ENCODE measurements at regions not wholly inside any gene's neighbourhood (a gene's known extent, or its start where the extent isn't known, plus 50 kb on each side); places are given as distances from the start of the nearest gene placed in this dataset.

DNA sequence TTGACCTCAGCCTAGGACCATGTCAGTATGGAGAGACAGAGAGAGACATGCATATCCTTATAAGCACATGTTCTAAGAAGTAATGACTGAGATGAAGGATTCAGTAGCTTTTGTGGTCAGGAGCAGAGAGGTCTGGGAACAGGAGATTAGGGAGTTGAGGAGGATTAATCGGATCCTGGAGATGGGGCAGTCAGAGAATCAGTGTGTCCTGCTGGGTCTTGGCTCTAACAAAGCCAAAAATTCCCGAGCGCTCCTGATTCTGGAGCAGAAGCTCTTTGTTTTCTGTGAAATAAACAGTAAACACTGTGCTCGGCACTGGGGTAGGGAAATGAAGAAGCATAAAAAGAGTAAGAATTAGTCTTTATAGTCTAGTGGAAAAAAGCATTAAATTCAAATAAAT lies 520.0 kb upstream of the CLINT1 start:
- DNase-seq (no peak), ATAC-seq (no peak)
- Histone ChIP-seq H3K4me1 (ENCODE audit: control insufficient read depth, insufficient read depth, low read length) (no peaks in the 10 kb centered on the region), H3K27me3 (ENCODE audit: control insufficient read depth, insufficient read depth) (no peaks in the 10 kb centered on the region), H3K4me3 (ENCODE audit: low read length) (no peak overlapping the region), H3K27ac (ENCODE audit: low read length) (no peak overlapping the region), H3K9me3 (ENCODE audit: control insufficient read depth, low read length) (no peaks in the 10 kb centered on the region)
- intact Hi-C loops (cut with DNase I), result no loop called here
- 79% methylated on average over 4 of the region's 4 CpGs for WGBS

DNA sequence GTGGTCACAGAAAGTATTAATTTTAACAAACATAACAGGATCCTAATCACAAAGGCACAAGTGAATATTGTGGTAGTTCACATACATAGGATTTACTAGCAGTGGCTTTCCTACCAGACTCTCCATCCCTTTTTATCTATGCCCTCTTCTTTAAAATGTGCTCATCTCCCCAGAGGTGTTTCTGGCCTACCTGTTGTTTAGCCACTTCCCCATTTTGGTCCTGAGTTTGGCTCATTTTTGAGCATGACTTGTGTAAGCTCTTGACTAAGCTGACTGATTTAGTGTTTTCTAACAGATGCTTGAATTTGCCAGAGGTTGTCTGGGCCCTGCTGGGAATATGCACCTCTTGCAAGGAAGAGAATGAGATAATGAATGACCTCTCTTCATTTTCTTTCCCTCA lies 517.7 kb upstream of the CLINT1 start:
- Histone ChIP-seq H3K27ac (ENCODE audit: low read length) (no peak overlapping the region), H3K4me3 (ENCODE audit: low read length) (no peak overlapping the region), H3K27me3 (ENCODE audit: control insufficient read depth, insufficient read depth) (no peaks in the 10 kb centered on the region), H3K9me3 (ENCODE audit: control insufficient read depth, low read length) (no peaks in the 10 kb centered on the region), H3K4me1 (ENCODE audit: control insufficient read depth, insufficient read depth, low read length) (no peaks in the 10 kb centered on the region)
- DNase-seq, result no peak
- ATAC-seq, result no peak
- intact Hi-C loops (cut with DNase I), result no loop called here

DNA sequence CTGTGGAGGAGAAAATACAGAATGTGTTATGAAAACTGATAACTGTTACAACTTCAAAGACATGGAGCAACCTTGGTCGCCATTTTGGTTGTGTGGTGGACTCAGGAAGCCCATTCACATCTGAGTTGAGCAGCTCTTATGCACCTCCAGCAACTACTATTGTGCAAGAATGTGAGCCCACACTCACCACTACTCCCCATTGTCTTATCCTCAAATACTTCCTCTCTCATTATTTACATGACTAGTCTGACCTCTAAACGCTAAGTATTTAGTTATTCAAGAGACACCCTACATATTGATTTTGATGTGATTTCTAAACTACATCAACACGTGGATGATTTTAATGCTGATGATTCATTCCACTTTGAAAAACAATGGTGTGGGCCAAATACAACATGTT lies 516.6 kb upstream of the CLINT1 start:
- no peak for ATAC-seq

DNA sequence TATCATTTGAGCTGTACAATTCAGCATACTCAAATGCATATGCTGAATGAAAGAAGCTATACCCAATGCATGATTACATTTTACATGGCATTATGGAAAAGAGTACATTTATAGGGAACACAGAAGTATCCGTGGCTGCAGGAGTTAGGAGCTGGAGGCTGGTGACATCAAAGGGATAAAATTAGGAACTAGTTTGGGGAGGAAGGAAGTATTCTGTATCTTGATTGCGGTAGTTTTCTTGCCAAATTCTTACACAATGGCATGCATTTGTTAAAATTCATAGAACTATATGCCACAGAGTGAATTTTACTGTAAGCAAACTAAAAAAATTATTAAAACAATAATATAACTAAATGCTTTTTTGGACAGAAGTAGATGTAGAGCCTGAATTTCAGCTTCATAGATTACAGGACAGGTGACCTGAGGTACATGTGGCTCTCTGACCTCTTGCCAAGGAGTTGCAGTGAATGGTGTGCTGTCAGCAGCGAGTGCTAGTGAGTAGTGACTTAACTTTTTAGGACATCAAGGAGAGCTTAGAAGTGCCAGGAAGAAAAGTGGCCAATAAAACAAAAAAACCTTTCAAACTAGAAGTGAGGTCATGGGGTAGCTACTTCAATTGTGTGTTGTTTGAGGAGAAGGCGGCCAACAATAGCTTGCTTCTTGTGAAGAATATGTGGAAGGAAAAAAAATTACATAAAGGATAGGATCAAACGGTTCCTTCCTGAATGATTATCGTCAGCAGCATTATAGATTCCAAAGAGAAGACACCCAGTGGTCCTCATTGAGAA lies 514.9 kb upstream of the CLINT1 start:
- no peak overlapping the region for H3K27ac ChIP-seq (ENCODE audit: low read length)
- no peaks in the 10 kb centered on the region for H3K9me3 ChIP-seq (ENCODE audit: control insufficient read depth, low read length)
- H3K4me1 ChIP-seq (ENCODE audit: control insufficient read depth, insufficient read depth, low read length), result no peaks in the 10 kb centered on the region
- ATAC-seq (no peak), DNase-seq (no peak)
- H3K4me3 ChIP-seq (ENCODE audit: low read length), result no peak overlapping the region
- intact Hi-C loops (cut with DNase I), result no loop called here
- H3K27me3 ChIP-seq (ENCODE audit: control insufficient read depth, insufficient read depth), result no peaks in the 10 kb centered on the region
- 54% methylated on average over 6 of the region's 6 CpGs for WGBS

More for the DNA sequence above, 516.6 kb upstream of the CLINT1 start:
- intact Hi-C loops (cut with DNase I), result no loop called here
- no peak overlapping the region for H3K4me3 ChIP-seq (ENCODE audit: low read length)
- no peak overlapping the region for H3K27ac ChIP-seq (ENCODE audit: low read length)
- WGBS, result 62% methylated on average over 3 of the region's 3 CpGs
- no peaks in the 10 kb centered on the region for H3K9me3 ChIP-seq (ENCODE audit: control insufficient read depth, low read length)
- no peaks in the 10 kb centered on the region for H3K27me3 ChIP-seq (ENCODE audit: control insufficient read depth, insufficient read depth)
- DNase-seq, result no peak
- H3K4me1 ChIP-seq (ENCODE audit: control insufficient read depth, insufficient read depth, low read length), result no peaks in the 10 kb centered on the region

DNA sequence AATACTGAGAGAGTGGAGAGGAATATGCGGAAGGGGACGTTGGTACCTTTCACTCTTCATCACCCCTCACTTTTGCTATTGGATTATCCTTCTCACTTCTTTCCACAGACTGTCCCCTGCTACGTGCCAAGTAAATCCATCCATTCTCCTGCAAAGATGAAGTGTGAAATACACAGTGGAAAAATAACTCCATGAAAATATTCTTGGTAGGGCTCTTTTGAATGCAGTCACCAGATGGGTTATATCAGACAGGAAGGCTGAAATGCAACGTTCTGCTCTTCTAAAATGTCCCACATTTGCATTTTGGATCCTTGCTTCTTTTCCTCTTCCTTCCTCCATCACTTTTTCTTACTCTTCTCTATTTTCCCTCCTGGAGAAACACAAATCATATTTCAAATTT lies 510.3 kb upstream of the CLINT1 start:
- intact Hi-C loops (cut with DNase I), result no loop called here
- no peak overlapping the region for H3K27ac ChIP-seq (ENCODE audit: low read length)
- no peaks in the 10 kb centered on the region for H3K27me3 ChIP-seq (ENCODE audit: control insufficient read depth, insufficient read depth)
- no peak overlapping the region for H3K4me3 ChIP-seq (ENCODE audit: low read length)
- DNase-seq, result no peak
- no peak for ATAC-seq
- no peaks in the 10 kb centered on the region for H3K4me1 ChIP-seq (ENCODE audit: control insufficient read depth, insufficient read depth, low read length)
- 63% methylated on average over 4 of the region's 4 CpGs for WGBS
- no peaks in the 10 kb centered on the region for H3K9me3 ChIP-seq (ENCODE audit: control insufficient read depth, low read length)

DNA sequence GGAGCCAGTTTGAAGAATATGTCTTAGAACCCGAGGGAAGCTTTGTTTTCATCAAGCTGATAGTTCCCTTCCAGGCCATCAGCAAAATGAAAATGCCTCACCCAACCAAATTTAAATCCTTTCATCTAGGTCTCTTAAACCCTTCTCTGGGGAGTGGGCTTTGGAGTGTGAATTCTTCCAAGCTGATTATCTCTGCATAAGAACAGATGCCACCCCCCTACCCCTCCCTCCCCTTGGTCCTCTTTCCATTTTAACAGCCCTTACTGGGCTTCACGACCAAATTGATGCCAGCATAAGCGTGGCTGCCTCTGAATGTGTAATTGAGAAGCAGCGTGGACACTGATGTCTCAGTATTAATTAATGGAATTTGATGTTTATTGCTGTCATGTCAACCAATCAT lies 509.7 kb upstream of the CLINT1 start:
- ATAC-seq (no peak), DNase-seq (no peak)
- H3K4me3 ChIP-seq (ENCODE audit: low read length), result no peak overlapping the region
- no peaks in the 10 kb centered on the region for H3K9me3 ChIP-seq (ENCODE audit: control insufficient read depth, low read length)
- no peaks in the 10 kb centered on the region for H3K4me1 ChIP-seq (ENCODE audit: control insufficient read depth, insufficient read depth, low read length)
- no peak overlapping the region for H3K27ac ChIP-seq (ENCODE audit: low read length)
- no peaks in the 10 kb centered on the region for H3K27me3 ChIP-seq (ENCODE audit: control insufficient read depth, insufficient read depth)
- intact Hi-C loops (cut with DNase I), result no loop called here
- WGBS, result 72% methylated on average over 4 of the region's 4 CpGs

DNA sequence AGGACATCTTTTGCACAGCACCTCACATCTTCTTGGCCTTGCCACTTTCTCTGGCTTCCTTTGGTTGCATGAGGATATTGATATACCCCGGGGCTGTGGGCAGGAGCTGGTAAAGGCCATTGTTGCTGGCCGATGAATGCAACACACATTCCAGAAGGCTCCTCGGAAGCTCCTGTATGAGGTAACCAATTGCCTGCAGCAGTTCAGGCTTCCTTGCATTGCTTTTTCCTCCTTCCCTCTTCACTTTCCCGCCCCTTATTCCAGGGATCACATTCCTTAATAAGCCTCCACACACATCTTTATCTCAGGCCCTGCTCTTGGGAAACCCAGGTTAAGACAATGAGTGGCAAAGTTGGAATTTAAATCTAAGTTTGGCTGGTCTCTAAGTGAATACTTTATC lies 505.4 kb upstream of the CLINT1 start:
- no peaks in the 10 kb centered on the region for H3K27me3 ChIP-seq (ENCODE audit: control insufficient read depth, insufficient read depth)
- H3K4me1 ChIP-seq (ENCODE audit: control insufficient read depth, insufficient read depth, low read length), result no peaks in the 10 kb centered on the region
- 75% methylated on average over 4 of the region's 4 CpGs for WGBS
- DNase-seq (no peak), ATAC-seq (no peak)
- H3K27ac ChIP-seq (ENCODE audit: low read length), result no peak overlapping the region
- H3K4me3 ChIP-seq (ENCODE audit: low read length), result no peak overlapping the region
- H3K9me3 ChIP-seq (ENCODE audit: control insufficient read depth, low read length), result no peaks in the 10 kb centered on the region
- intact Hi-C loops (cut with DNase I), result no loop called here

DNA sequence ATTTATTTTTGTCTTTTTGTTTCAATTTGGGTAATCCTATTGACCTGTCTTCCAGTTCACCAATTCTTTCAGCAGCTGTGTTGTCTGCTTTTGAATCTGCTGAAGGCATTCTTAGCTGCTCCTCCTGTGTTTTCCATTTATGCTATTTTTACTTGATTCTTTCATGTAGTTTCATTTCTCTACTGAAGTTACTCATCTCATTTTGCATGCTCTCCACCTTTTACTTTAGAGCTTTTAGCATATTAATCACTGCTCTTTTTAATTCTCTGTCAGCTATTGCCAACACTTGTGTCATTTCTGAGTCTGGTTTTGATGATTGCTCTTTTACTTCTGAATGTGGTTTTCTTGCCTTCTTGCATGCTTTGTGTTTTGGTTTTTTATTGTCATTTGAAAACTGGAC lies 496.0 kb upstream of the CLINT1 start:
- intact Hi-C loops (cut with DNase I), result no loop called here
- ATAC-seq (no peak), DNase-seq (no peak)
- Histone ChIP-seq H3K4me3 (ENCODE audit: low read length) (no peak overlapping the region), H3K9me3 (ENCODE audit: control insufficient read depth, low read length) (no peaks in the 10 kb centered on the region), H3K27me3 (ENCODE audit: control insufficient read depth, insufficient read depth) (no peaks in the 10 kb centered on the region), H3K4me1 (ENCODE audit: control insufficient read depth, insufficient read depth, low read length) (peaks cover 2% of the 10 kb centered on the region), H3K27ac (ENCODE audit: low read length) (no peak overlapping the region)

DNA sequence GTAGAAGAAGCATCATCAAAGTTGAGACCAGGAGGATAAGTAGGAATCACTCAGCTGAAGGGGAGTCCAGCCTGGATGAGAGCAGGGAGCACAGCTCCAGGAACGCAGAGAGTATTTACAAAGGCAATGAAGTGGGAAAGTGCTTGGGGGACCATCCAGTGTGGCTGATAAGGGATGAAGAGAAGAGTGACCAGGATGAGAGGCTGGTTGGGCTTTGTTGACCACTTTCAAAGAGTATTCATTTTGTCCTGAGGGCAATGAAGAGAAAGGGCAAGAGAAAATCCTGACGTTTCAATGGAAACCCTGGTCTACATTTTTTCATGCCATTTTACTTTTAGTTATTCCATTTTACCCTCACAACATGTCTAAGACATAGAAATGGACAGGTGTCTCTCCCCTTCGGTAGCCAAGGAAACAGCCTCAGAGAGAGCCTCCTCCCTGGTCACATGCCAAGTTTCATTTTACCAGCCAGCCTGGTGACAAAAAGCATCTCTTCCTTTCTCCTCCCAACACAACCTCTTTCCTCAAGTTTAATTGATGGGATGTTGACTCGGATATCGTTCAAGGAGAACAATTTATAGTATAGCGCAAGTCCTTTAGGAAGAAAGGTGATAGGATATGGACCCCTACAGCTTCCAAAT lies 492.7 kb upstream of the CLINT1 start:
- Histone ChIP-seq H3K9me3 (ENCODE audit: control insufficient read depth, low read length) (no peaks in the 10 kb centered on the region), H3K27me3 (ENCODE audit: control insufficient read depth, insufficient read depth) (no peaks in the 10 kb centered on the region), H3K4me3 (ENCODE audit: low read length) (no peak overlapping the region), H3K4me1 (ENCODE audit: control insufficient read depth, insufficient read depth, low read length) (peaks cover 2% of the 10 kb centered on the region), H3K27ac (ENCODE audit: low read length) (no peak overlapping the region)
- intact Hi-C loops (cut with DNase I), result no loop called here
- ATAC-seq, result no peak
- 78% methylated on average over 6 of the region's 6 CpGs for WGBS
- DNase-seq, result no peak

DNA sequence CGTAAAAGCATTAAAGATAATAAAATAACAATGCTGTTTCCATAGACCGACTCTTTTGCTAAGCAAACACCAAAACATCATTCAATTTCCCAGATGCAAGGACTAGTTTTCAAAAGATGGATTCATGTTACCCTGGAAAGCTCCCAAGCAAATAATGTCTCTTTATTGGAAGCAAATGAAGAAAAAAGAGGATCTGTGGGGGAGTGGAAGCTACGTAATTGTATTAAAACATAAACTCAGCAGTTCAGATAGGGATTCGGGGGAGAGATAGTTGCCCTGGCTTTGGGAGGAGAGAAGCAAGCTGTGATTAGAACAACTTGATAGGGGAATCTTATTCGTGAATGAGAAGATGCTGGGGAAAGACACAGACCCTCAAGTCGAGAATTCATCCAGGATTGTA lies 491.0 kb upstream of the CLINT1 start:
- intact Hi-C loops (cut with DNase I), result no loop called here
- Histone ChIP-seq H3K27ac (ENCODE audit: low read length) (no peak overlapping the region), H3K9me3 (ENCODE audit: control insufficient read depth, low read length) (no peaks in the 10 kb centered on the region), H3K4me1 (ENCODE audit: control insufficient read depth, insufficient read depth, low read length) (peaks cover 2% of the 10 kb centered on the region), H3K27me3 (ENCODE audit: control insufficient read depth, insufficient read depth) (no peaks in the 10 kb centered on the region), H3K4me3 (ENCODE audit: low read length) (no peak overlapping the region)
- ATAC-seq (no peak), DNase-seq (no peak)
- WGBS, result 50% methylated on average over 6 of the region's 6 CpGs

DNA sequence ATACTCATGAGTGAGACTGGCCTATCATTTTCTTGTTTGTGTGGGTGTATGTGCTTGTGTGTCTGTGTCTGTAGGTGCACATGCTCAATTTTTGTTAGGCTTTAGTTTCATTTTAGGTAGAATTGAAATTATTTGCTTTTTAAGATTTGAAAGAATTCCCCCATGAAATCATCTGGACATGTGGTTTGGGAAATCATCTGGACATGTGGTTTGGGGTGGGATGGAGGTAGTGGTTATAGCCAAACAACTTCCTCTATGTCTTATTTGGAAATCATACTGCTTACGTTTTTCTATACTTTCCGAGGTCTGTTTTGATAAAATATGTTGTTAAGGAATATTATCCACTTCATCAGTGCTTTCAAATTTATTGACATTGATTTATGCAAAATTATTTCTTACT lies 485.4 kb upstream of the CLINT1 start:
- Histone ChIP-seq H3K27me3 (ENCODE audit: control insufficient read depth, insufficient read depth) (no peaks in the 10 kb centered on the region), H3K4me1 (ENCODE audit: control insufficient read depth, insufficient read depth, low read length) (no peaks in the 10 kb centered on the region), H3K4me3 (ENCODE audit: low read length) (no peak overlapping the region), H3K9me3 (ENCODE audit: control insufficient read depth, low read length) (no peaks in the 10 kb centered on the region), H3K27ac (ENCODE audit: low read length) (no peak overlapping the region)
- WGBS, result 77% methylated on average over 2 of the region's 2 CpGs
- no peak for ATAC-seq
- intact Hi-C loops (cut with DNase I), result no loop called here
- no peak for DNase-seq

DNA sequence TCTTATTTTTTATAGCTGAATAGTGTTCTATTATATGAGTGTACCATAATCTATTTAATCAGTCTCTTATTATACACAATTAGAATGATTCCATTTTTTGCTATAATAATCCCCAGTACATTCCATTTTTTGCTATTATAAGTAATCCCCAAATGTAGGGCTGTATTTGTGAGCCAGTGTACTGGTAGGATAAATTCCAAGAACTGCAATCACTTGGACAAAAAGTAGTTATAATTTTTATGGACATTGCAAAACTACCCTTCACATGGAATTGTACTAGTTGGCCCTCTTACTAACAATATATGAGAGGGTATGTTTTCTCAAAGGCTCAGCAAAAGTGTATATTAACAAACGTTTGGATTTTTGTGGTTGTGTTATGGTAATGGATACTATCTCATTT lies 481.7 kb upstream of the CLINT1 start:
- Histone ChIP-seq H3K27me3 (ENCODE audit: control insufficient read depth, insufficient read depth) (no peaks in the 10 kb centered on the region), H3K4me1 (ENCODE audit: control insufficient read depth, insufficient read depth, low read length) (no peaks in the 10 kb centered on the region), H3K27ac (ENCODE audit: low read length) (no peak overlapping the region), H3K9me3 (ENCODE audit: control insufficient read depth, low read length) (no peaks in the 10 kb centered on the region), H3K4me3 (ENCODE audit: low read length) (no peak overlapping the region)
- ATAC-seq, result no peak
- no peak for DNase-seq
- 51% methylated on average over 1 of the region's 1 CpG for WGBS
- intact Hi-C loops (cut with DNase I), result no loop called here
